ENCODE measurements at regions not wholly inside any gene's neighbourhood (a gene's known extent, or its start where the extent isn't known, plus 50 kb on each side); places are given as distances from the start of the nearest gene placed in this dataset.

DNA sequence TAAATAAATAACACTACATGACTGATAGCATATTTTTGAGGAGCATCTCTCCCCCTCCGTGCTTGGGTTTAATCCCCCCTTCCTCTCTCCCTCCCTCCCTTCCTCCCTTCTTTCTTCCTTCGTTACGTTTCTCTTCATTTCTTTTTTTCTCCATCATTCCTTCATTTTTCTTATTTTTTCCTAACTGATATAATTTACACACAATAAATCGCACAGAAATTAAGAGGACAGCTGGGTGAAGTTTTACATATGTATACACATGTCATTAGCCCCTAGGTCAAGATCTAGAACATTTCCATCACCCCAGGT is 51.4 kb upstream of the EZR start:
- no peak for TF ChIP-seq EZH2 (IDR thresholded peaks at IDR 0.05)
- no peak for TF ChIP-seq POLR2AphosphoS5 (IDR thresholded peaks at IDR 0.05; ENCODE audit: borderline replicate concordance, low read depth, low read length)
- no peak for TF ChIP-seq FOXP2 (optimal IDR thresholded peaks at IDR 0.05; ENCODE audit: control extremely low read depth, extremely low read length, insufficient read depth)
